ENCODE measurements at regions not wholly inside any gene's neighbourhood (a gene's known extent, or its start where the extent isn't known, plus 50 kb on each side); places are given as distances from the start of the nearest gene placed in this dataset.

DNA sequence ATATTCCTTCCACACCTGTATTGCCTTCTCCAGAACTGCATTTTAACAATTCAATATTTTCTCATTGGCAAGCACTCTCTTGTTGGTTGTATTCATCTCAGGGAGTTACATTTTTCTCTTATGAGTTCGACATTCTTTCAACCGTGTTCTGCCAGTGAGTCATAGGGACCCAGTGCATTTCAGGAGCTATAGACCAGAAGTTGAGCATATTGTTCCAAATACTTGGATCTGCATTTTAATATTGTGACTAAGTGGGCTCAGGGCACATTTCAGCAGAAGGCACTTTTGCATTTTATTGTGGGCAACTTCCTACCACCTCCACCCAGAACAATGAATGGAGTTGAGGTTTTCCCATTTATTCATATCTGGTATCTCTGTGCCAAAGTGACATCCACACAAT lies 132.8 kb downstream of the TNFSF18 start:
- TF ChIP-seq, protein P1, sequence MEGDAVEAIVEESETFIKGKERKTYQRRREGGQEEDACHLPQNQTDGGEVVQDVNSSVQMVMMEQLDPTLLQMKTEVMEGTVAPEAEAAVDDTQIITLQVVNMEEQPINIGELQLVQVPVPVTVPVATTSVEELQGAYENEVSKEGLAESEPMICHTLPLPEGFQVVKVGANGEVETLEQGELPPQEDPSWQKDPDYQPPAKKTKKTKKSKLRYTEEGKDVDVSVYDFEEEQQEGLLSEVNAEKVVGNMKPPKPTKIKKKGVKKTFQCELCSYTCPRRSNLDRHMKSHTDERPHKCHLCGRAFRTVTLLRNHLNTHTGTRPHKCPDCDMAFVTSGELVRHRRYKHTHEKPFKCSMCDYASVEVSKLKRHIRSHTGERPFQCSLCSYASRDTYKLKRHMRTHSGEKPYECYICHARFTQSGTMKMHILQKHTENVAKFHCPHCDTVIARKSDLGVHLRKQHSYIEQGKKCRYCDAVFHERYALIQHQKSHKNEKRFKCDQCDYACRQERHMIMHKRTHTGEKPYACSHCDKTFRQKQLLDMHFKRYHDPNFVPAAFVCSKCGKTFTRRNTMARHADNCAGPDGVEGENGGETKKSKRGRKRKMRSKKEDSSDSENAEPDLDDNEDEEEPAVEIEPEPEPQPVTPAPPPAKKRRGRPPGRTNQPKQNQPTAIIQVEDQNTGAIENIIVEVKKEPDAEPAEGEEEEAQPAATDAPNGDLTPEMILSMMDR (conservative IDR thresholded peaks at IDR 0.05), result no peak
- TF ChIP-seq ZFX (IDR thresholded peaks at IDR 0.05), result no peak
